B cell (primary cell): ENCODE measurements at regions not wholly inside any gene's neighbourhood (a gene's known extent, or its start where the extent isn't known, plus 50 kb on each side); places are given as distances from the start of the nearest gene placed in this dataset.

ENCODE experiments used
- EZH2 ChIP-seq: IDR thresholded peaks from 2 replicates; pipeline ENCODE4 v1.6.1; 2012; ENCODE audit warnings: borderline replicate concordance, low read depth, mild to moderate bottlenecking, moderate library complexity, low read length; ENCODE audit not compliant: insufficient read depth, poor library complexity, severe bottlenecking
- TF ChIP-seq, protein P1 (sequence below): fragments of 200-600 bp; IDR thresholded peaks from one replicate; pipeline ENCODE4 v1.8.0; 2022; ENCODE audit warnings: antibody characterized with exemption, mild to moderate bottlenecking

DNA sequence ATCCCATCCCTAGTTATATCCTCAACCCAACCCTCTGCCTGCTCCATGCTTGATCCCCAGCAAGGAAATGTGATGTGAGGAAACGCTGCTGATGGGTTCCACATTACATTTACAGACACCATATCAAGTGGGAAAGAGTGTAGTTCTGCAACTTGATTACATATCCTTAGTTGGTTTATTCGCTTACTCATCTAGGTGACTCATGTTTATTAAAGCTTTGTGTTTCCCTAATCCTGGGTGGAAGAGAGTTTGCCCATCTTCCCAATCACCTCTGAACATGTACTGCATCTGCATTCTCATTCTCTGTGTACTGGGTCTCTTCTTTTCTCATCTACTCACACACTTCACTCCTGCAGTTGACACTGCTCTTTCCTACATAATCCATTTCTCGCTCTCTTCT, 91.7 kb upstream of the PDZRN3 start:
- TF ChIP-seq, protein P1, sequence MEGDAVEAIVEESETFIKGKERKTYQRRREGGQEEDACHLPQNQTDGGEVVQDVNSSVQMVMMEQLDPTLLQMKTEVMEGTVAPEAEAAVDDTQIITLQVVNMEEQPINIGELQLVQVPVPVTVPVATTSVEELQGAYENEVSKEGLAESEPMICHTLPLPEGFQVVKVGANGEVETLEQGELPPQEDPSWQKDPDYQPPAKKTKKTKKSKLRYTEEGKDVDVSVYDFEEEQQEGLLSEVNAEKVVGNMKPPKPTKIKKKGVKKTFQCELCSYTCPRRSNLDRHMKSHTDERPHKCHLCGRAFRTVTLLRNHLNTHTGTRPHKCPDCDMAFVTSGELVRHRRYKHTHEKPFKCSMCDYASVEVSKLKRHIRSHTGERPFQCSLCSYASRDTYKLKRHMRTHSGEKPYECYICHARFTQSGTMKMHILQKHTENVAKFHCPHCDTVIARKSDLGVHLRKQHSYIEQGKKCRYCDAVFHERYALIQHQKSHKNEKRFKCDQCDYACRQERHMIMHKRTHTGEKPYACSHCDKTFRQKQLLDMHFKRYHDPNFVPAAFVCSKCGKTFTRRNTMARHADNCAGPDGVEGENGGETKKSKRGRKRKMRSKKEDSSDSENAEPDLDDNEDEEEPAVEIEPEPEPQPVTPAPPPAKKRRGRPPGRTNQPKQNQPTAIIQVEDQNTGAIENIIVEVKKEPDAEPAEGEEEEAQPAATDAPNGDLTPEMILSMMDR: no peak
- no peak for TF ChIP-seq EZH2
